OCI-LY1 (cell line): ENCODE measurements at regions not wholly inside any gene's neighbourhood (a gene's known extent, or its start where the extent isn't known, plus 50 kb on each side); places are given as distances from the start of the nearest gene placed in this dataset.

ENCODE experiments used
- CTCF ChIP-seq: fragments of 200-600 bp; sonication (generic), shearing (Covaris generic); IDR thresholded peaks from 2 replicates; pipeline ENCODE4 v1.5.1; 2017; ENCODE audit warnings: mild to moderate bottlenecking, antibody characterized with exemption, low read length, moderate library complexity, mixed read lengths
- EZH2 ChIP-seq: fragments of 200-600 bp; sonication (generic), shearing (Covaris generic); IDR thresholded peaks from 2 replicates; pipeline ENCODE4 v1.8.0; 2017; ENCODE audit warnings: borderline replicate concordance, mixed run types, mild to moderate bottlenecking, antibody characterized with exemption, low read length, moderate library complexity, mixed read lengths

- TF ChIP-seq CTCF (no peak), EZH2 (no peak)
Measured at GRCh38 chr10:56912043-56912442, 551.0 kb upstream of the ZWINT start.
